HT1080 (cell line): ENCODE measurements at regions not wholly inside any gene's neighbourhood (a gene's known extent, or its start where the extent isn't known, plus 50 kb on each side); places are given as distances from the start of the nearest gene placed in this dataset.

ENCODE experiments used
- DNase-seq: peaks from one replicate; pipeline ENCODE4 v3.0.0-alpha.2; 2015; ENCODE audit warnings: low read depth

DNA sequence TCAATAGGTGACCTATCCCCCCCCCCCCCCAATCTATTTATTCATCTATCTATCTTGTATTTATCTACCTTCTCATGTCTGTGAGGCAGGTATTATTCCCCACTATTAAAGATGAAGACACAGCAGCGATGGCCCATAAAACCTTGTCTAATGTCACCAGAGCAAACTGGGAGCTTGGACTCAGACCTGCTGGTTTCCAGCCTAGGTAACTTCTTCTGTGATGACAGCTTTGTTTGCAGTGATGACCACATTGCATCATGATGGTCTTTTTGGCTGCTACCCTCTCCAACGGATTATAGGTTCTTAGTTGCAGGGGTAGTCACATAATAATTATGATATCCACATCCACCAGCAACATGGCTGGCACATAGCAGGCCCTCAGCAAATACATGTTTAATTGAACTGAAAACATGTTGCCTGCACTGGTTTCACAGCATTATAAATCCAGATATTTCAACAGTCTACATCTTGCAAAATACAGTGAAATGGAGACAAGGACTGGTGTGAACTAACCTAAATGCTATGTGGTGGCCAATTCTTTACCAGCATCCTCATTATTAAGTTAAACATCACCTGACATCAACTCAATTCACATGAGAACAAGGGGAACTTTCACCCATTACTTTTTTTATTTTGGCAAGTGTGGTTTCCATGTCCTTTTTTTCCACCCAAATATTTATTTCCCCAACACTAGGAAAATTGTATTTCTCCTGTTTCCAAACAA is 712.5 kb upstream of the NRSN1 start:
- no peak for DNase-seq

DNA sequence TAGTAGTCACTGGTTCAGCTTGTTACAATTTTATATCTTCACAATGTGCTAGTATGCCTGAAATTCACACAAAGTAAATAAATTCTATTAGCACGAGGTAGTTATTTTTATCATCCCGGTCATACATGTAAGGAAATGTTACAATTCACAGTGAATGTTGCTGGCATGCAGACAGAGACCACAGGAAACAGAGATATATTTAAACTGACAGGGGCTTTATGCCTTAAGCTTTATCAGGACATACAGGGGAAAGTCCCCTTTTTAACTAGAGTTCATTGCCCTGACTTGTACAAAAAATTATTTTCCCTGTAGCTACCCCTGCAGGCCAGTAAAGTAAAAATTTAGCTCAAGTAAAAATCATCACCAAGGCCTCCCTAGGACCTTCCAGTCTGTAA is 712.0 kb upstream of the NRSN1 start:
- peak; percentile 21 for DNase-seq

DNA sequence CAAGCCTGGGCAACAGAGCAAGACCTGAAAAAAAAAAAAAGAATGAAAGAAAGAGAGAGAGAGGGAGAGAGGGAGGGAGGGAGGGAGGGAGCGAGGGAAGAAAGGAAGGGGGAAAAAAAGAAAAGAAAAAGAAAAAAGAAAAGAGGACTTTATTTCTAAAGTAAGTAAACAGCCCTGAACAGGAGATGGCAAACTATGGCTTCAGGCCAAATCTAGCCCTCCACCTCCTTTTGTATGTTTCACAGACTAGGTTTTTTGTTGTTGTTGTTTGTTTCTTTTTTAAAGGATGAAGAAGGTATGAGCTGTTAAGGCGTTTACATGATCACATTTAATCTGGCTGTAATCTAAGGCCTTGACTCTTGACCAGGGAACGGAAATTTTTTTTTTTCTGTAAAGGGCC is 711.1 kb upstream of the NRSN1 start:
- no peak for DNase-seq

DNA sequence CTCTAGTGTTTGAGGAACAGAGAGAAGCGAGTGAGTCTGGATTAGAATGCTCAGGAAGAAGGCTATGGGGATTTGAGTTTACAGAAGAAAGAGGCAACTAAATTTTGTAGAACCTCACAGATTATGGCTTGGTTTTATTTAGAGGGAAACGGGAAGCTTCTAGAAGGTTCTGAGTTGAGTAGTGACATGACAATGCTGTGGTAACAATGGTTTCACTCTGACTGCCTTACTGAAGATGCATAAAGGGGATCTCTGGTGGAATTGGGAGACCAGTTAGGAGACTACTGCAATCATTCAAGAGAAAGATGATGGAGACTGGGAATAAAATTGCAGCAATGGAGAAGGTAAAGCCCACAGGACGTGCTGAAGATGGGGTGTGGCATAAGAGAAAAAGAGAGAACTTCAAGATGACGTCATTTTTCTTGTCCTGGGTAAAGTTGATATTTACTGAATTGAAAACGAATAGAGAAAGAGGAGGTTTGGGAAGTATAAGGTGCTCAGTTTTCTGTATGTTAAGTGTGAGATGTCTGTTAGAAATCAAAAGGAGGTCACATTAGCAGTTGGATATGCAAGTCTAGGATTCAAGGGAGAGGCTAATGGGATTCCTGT is 710.1 kb upstream of the NRSN1 start:
- no peak for DNase-seq

DNA sequence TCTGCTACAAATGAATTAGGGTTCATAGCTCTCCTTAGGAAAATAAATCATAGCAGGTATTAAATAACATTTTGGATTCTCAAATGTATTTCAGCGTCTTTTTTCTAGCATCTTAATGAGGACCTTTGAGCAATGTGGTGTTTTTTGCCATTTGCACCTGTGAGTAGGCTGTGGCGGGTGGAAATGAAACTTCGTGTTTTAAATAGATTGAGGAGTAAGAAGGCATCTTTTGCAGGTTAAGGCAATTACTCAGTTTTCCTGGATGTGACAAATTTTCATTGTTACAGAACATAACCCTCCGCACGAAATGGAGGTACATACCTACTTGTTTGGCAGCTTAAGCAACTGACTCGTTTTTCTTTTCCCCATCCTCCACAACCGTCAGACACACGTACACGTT is 708.9 kb upstream of the NRSN1 start:
- DNase-seq: no peak

DNA sequence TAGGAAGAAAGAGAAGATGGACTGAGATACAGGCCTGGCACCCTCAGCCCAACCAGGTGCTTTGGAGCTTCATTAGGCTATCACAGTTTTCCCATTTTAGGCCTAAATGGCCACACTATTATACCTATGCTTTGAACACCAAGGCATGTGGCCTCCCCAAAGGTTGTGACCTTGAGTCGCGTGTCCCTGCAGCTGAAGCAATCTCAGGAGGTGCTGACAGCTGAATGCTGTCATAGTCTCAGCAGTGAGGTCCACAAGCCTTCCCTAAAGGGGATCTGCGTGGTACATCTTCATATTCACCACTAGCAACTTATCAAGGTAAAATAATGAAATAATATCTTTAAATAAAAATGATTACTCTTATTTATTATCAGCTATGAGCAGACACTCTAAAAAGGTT is 707.9 kb upstream of the NRSN1 start:
- no peak for DNase-seq

DNA sequence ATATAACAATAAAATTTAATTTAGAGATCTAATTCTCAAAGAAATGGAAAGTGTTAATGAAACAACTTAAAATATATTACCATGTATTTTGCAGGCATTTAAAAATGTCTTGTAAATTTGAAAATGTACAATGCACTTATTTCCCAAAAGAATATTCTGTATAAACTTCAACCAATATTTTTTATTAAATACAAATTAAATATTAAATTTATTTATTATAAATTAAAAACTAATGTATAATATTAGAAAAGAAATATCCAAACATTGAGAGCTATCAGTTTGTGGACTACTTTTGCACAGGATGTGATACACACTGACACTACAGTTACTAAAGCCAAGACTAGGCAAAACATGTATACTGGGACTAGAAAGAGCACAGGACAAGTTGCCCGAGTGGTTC is 707.0 kb upstream of the NRSN1 start:
- no peak for DNase-seq

DNA sequence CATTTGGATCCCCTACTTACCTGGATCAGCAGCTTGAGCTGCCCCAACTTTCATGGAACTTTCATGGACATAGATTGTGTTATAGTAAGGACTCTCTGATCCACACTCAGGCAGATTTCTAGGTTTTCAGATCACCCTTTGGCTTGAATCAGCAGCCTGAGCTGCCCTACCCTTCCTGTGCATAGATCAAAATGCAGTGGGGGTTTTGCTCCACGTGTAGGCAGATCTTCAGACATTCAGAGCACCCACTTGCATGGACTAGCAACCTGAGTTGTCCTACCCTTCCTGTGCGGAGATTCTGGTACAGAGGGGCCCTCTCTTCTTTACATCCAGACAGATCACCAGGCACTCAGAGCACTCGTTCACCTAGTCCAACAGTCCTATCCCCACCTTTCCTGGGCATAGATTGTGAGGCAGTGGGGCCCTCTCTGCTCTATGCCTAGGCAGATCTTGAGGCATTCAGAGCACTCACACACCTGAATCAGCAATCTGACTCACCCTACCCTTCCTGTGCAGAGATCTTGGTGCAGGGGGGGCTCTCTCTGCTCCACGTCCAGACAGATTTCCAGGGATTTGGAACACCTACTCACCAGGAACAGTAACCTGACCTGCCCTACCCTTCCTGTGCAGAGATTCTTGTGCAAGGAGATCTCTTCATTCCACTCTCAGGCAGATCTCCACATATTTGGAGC is 705.2 kb upstream of the NRSN1 start:
- DNase-seq: peak; percentile 13

DNA sequence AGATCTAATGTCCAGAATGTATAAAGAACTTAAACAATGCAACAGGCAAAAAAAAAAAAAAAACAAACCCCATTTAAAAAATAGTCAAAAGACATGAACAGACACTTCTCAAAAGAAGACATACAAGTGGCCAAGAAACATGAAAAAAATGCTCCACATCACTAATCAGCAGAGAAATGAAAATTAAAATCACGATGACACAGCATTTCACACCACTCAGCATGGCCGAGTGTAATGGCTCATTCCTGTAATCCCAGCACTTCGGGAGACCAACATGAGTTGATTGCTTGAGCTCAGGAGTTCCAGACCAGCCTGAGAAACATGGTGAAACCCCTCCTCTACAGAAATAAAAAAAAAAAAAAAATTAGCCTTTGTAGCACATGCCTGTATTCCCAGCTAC is 701.4 kb upstream of the NRSN1 start:
- DNase-seq: no peak

DNA sequence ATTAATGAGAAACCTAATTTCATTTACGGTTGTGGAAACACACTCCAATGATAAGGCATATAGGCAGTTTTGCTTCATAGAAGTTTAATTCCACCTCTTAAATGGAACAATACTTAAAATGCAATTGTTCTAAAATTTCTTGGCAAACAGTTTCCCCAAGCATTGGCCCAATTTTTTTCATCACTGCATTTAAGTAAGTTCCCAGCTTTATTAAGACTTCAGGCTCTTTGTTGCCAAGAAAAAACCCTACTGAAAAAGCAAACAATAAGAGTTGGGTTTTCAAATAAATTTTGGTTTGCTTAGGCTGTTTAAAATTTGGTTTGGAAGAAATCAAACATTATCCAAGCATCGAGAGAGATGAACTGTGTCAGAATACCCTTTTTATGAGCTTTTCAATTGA is 690.9 kb upstream of the NRSN1 start:
- no peak for DNase-seq

DNA sequence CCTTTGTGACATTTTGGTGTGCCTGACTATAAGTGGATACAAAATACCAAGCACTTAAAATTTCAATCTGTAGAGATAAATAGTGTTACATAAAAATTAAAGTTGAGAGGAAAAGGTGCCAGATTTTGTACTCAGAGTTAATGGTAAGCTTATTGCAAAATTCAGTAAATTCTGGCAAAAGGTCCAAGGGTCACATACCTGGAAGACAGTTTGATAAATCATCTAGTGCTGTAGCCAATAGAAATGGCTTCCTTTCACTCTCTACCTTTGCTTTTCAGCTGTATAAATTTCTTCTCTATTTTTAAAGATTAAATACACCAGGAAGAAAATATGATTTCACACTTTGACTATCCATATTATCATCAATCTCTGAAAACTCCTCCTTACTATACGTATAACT is 690.2 kb upstream of the NRSN1 start:
- DNase-seq: no peak

DNA sequence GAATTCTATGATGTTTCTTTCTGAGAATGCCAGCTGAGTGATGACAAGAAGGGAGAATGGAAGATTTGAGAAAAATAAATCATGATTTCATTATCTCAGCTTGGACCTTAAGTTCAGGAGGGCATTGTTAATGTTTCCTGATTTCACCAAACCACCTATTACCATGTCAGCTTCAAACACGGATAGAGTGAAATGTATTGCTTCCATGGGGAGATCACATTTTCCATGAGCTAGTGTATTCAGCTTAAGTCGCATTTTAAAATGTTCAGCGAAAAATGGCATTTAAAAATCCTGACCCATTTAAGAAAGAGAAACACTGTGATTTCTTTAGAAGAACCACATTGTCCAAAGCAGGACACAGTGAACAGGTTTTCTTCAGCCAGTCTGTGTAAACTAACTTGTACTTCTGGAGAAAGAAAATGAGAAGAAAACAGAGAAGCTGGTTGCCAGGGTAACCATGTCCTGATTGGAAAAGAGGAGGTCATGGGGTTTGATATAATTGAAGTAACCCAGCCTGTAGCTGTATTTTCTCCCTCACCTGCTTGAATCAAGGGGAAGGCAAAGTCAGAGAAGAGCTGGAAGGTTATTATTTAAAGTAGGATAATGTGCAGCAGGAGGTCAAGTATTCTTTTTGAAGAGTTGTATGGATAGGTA is 684.1 kb upstream of the NRSN1 start:
- no peak for DNase-seq

DNA sequence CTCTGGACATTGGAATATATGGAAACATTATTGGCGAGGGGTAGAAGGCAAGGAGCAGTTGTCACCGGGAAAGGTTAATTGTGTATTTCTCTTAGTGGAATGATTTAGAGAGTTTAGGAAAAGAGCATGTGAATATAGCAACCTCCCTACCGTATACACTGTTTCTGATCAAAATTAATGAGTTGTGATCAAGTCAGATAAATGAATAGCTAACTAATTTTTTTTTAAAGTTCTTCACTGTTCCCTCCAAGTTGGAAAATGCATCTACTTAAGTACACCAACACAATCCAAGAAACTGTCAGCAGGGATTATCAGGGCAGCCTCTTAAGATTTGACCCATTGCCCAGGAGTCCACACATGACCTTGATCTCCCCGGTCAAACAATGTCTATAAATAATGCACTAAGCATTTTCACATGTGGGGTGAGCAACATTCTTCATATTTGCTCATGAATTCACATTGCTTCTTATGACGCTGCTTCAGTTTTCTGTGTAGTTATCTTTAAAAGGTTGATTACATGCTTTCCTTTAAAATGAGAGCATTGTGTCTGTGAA is 680.8 kb upstream of the NRSN1 start:
- no peak for DNase-seq

DNA sequence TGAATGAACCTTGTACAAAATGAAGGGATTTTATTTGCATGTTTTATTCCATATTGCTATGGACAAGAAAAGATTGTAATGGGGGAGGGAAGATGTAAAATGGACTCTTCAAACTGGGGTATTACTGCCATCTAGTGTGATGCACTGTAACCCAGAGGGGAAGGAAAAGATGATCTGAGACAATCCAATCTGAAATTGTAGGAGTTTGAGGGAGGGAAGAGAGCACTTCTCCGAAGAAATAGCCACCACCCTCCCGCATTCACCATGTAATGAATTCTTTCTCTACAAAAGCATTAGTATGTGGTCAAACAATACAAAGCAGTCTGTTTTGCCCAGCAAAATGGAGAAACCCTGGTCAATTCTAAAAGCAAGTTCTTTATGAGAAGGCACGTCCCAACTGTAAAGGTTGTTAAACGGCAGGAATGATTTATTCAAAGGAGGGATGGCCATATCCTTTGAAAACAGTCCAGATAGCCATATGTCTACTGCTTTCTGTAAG is 679.5 kb upstream of the NRSN1 start:
- DNase-seq: peak; percentile 11

DNA sequence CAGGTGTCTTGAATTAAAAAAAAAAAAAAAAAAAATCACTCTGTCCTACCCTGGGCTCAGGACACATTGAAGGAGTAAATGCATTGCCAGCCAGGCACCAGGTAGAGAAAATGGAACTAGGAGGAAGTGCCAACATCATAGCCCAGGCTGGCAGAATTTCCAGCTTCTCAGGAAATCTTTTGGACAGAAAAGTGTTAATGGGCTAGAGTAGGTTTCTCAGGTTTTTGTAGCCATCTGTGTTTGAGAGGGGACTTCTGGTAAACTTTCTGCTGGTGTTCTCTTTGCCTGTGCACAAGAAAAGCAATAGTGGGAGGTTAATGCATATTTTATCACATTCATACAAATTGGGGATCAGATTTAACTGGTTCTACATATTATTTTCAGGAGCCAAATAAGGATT is 678.3 kb upstream of the NRSN1 start:
- DNase-seq: no peak

DNA sequence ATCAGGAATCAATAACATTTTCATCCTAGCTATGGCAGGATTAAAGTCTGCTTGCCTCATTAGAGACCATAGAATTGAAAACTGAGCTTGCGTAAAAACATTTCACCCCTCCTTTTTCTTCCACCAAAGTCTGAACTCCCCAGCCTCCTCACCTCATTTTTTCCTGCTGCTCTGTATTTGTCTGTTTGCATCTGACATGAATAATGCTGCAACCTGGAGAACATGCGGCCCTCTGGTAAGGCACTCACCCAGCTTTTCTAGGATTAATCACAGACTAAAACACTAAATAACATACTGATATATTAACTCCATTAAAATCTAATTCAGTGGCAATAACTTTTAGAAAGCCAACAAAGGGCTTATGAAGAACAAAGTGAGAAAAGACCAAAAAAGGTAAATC is 677.7 kb upstream of the NRSN1 start:
- DNase-seq: no peak

DNA sequence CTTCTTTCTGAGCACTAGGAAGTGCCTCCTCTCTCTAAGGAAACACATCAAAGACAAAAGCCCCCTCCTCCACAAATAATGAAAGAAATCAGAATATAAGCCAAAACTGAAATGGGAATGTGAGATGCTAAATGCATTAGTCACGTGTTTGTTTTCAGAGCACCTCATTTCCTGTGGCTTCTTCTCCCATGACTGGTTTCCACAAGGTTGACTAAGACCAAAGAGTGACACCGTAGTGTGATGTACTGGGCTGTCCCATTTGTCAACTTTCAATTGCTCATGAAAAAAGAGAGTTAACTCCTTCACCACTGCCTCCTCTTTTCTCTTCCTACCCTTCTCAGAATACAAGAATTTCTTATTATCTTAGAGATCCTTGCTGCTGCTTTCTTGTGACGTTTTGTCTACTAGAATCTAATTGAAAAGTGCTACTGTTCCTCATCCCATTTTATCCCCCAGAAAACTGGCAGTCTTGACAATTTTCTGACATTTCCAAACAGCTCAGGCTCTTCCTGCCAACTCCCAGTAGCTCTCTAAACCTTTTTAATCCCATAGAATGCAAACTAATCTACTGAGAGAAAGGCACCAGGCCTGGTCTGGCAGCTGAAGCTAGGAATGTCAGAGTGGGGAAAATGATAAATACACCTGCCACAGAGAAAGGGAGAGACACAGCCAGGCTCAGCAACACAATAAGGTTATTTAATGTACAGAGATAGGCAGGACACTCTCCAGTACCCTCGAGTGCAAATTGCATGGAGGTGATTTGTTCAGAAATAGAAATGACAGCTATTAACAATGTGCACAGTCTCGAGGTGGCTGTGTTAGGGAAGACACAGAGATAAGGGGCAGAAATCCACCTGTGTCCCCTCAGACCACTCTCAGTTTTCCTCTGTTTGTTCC is 671.7 kb upstream of the NRSN1 start:
- DNase-seq: peak; percentile 77

DNA sequence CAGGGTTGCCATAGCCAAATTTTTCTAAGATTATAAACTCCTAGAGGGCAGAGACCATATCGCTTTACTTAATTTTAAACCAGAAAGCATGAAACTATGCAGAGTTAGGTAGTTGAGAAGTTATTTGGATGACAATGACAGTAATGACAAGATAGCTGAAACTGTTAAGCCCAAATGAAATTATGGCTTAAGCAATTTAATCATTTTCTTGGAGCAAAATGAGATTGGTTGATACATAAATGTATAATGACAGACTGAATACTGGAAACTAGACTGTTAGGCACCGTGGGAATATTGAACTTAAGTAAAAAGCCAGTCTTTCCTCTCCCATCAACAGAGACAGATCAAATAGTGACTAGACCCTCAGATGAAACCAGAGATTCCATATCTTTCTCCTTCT is 670.3 kb upstream of the NRSN1 start:
- DNase-seq: no peak

DNA sequence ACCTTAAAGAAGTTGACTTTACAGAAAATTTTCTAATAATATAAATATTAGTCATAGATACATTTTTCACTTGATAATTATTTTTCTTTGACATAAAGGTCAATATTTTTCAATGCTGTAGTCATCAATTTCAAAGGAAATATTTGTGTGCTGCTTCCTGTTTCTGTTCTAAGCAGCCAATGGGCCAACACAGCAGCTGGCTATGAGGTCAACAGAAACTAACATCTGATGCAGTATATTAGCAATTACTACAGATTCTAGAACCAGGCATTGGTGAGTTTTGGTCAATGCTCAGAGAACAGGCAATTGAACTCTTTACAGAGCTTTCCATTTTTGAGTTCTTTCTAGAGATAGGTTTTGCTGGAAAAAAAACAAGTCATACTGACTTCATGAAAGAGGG is 669.6 kb upstream of the NRSN1 start:
- no peak for DNase-seq

DNA sequence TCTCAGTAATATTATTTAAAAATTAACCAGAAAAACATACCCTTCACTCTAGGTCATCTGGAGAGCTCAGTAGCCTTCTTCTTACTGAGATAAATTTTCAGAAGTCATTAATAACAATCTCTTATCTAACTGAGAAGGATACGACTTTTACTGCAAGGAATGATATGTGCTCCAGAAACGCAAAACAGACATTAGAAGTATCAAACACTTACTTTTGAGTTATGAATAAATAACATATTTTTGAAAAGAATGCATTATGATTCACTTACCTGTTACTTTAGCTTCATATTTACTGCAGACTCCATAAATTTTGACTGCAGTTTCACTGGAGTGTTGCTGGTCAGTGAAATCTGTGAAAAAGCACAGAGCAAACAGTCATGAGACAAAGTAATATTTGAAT is 668.7 kb upstream of the NRSN1 start:
- no peak for DNase-seq

DNA sequence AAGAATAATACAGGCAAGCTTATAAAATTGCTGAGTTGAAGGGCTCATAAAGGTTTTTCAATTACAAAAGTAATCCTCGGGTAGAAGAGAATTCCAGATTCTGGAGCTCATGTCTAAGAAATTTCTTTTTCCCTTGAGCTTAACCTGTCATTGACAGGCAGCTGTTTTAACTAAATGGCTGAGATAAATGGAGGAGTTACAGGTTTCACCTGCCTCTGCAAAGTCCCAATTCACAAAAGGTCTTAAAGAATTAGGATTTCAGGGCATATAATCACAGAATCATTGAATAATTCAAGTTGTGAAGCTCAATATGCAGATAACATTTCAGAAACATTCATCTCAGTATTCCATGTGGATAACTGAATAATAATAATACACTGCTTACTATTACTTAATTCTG is 660.1 kb upstream of the NRSN1 start:
- DNase-seq: no peak
